Stimulated activated memory B cell treated with anti-CD40 and anti-IgM and Interleukin-4, amounts not matched to agents 10 μg/mL and 1 μg/mL and 100 μg/mL, for 72 hours (primary cell): ENCODE measurements at regions not wholly inside any gene's neighbourhood (a gene's known extent, or its start where the extent isn't known, plus 50 kb on each side); places are given as distances from the start of the nearest gene placed in this dataset.

ENCODE experiments used
- ATAC-seq: fragments of 150-1000 bp; cut with Tn5 transposase; 2 replicates; pipeline ENCODE4 v1.10.0; 2021
- H3K27ac Mint-ChIP-seq: one replicate; pipeline ENCODE4 v1.8.0; 2022; ENCODE audit warnings: mild to moderate bottlenecking, mixed read lengths
- H3K27me3 Mint-ChIP-seq: one replicate; pipeline ENCODE4 v1.8.0; 2022; ENCODE audit warnings: mixed read lengths
- H3K36me3 Mint-ChIP-seq: one replicate; pipeline ENCODE4 v1.8.0; 2022; ENCODE audit warnings: mixed read lengths
- H3K4me1 Mint-ChIP-seq: one replicate; pipeline ENCODE4 v1.8.0; 2022; ENCODE audit warnings: mixed read lengths
- H3K4me3 Mint-ChIP-seq: one replicate; pipeline ENCODE4 v1.8.0; 2022; ENCODE audit warnings: mild to moderate bottlenecking, moderate library complexity, mixed read lengths
- H3K9me3 Mint-ChIP-seq: one replicate; pipeline ENCODE4 v1.8.0; 2022; ENCODE audit warnings: mixed read lengths

- Mint-ChIP-seq H3K27me3 (no peaks in the 10 kb centered on the region), H3K27ac (no peak overlapping the region), H3K9me3 (no peaks in the 10 kb centered on the region), H3K36me3 (no peaks in the 10 kb centered on the region), H3K4me1 (no peaks in the 10 kb centered on the region), H3K4me3 (no peak overlapping the region)
- no peak for ATAC-seq
These were observed 324.4 kb downstream of the CENPC start for GRCh38 chr4:67220861-67221260.

GRCh38 chr4:67218883-67219282 is 326.4 kb downstream of the CENPC start:
- Mint-ChIP-seq H3K4me3 (no peak overlapping the region), H3K36me3 (no peaks in the 10 kb centered on the region)
- no peak for ATAC-seq

GRCh38 chr4:67207941-67208441 is 337.3 kb downstream of the CENPC start:
- H3K4me3 Mint-ChIP-seq, result no peak overlapping the region
- peaks cover 8% of the 10 kb centered on the region for H3K9me3 Mint-ChIP-seq
- no peak for ATAC-seq
- H3K27me3 Mint-ChIP-seq, result no peaks in the 10 kb centered on the region
- H3K36me3 Mint-ChIP-seq, result no peaks in the 10 kb centered on the region
- no peaks in the 10 kb centered on the region for H3K4me1 Mint-ChIP-seq
- no peak overlapping the region for H3K27ac Mint-ChIP-seq

More at GRCh38 chr4:67218883-67219282, 326.4 kb downstream of the CENPC start:
- H3K4me1 Mint-ChIP-seq, result no peaks in the 10 kb centered on the region
- no peaks in the 10 kb centered on the region for H3K27me3 Mint-ChIP-seq
- no peaks in the 10 kb centered on the region for H3K9me3 Mint-ChIP-seq
- H3K27ac Mint-ChIP-seq, result no peak overlapping the region

- Mint-ChIP-seq H3K4me1 (no peaks in the 10 kb centered on the region), H3K36me3 (no peaks in the 10 kb centered on the region), H3K4me3 (no peak overlapping the region), H3K27me3 (no peaks in the 10 kb centered on the region), H3K9me3 (no peaks in the 10 kb centered on the region), H3K27ac (no peak overlapping the region)
- ATAC-seq, result no peak
These were observed 340.9 kb downstream of the CENPC start for GRCh38 chr4:67204441-67204840.

- Mint-ChIP-seq H3K4me1 (no peaks in the 10 kb centered on the region), H3K27me3 (no peaks in the 10 kb centered on the region), H3K4me3 (no peak overlapping the region), H3K9me3 (no peaks in the 10 kb centered on the region), H3K36me3 (no peaks in the 10 kb centered on the region), H3K27ac (no peak overlapping the region)
- no peak for ATAC-seq
These were observed 344.0 kb downstream of the CENPC start for GRCh38 chr4:67201334-67201733.

- Mint-ChIP-seq H3K36me3 (no peaks in the 10 kb centered on the region), H3K4me3 (no peak overlapping the region), H3K4me1 (no peaks in the 10 kb centered on the region), H3K27me3 (no peaks in the 10 kb centered on the region), H3K27ac (no peak overlapping the region), H3K9me3 (no peaks in the 10 kb centered on the region)
- no peak for ATAC-seq
These were observed 346.6 kb downstream of the CENPC start for GRCh38 chr4:67198727-67199126.

GRCh38 chr4:67167849-67168248 is 377.5 kb downstream of the CENPC start:
- no peaks in the 10 kb centered on the region for H3K4me1 Mint-ChIP-seq
- no peaks in the 10 kb centered on the region for H3K36me3 Mint-ChIP-seq
- ATAC-seq, result no peak
- no peaks in the 10 kb centered on the region for H3K27me3 Mint-ChIP-seq
- no peak overlapping the region for H3K4me3 Mint-ChIP-seq
- no peak overlapping the region for H3K27ac Mint-ChIP-seq
- H3K9me3 Mint-ChIP-seq, result peaks cover 2% of the 10 kb centered on the region

- ATAC-seq, result no peak
- no peaks in the 10 kb centered on the region for H3K9me3 Mint-ChIP-seq
- no peak overlapping the region for H3K27ac Mint-ChIP-seq
- no peak overlapping the region for H3K4me3 Mint-ChIP-seq
- H3K36me3 Mint-ChIP-seq, result no peaks in the 10 kb centered on the region
- no peaks in the 10 kb centered on the region for H3K27me3 Mint-ChIP-seq
- H3K4me1 Mint-ChIP-seq, result no peaks in the 10 kb centered on the region
These were observed 382.6 kb downstream of the CENPC start for GRCh38 chr4:67162690-67163089.

- no peaks in the 10 kb centered on the region for H3K27me3 Mint-ChIP-seq
- H3K36me3 Mint-ChIP-seq, result no peaks in the 10 kb centered on the region
- H3K4me1 Mint-ChIP-seq, result no peaks in the 10 kb centered on the region
- H3K27ac Mint-ChIP-seq, result no peak overlapping the region
- ATAC-seq, result no peak
- H3K9me3 Mint-ChIP-seq, result no peaks in the 10 kb centered on the region
- no peak overlapping the region for H3K4me3 Mint-ChIP-seq
These were observed 384.0 kb downstream of the CENPC start for GRCh38 chr4:67161311-67161710.

GRCh38 chr4:67160394-67160793 is 384.9 kb downstream of the CENPC start:
- Mint-ChIP-seq H3K27ac (no peak overlapping the region), H3K4me1 (no peaks in the 10 kb centered on the region), H3K27me3 (no peaks in the 10 kb centered on the region), H3K9me3 (no peaks in the 10 kb centered on the region), H3K36me3 (no peaks in the 10 kb centered on the region), H3K4me3 (no peak overlapping the region)
- ATAC-seq, result peak; percentile 16

- ATAC-seq, result no peak
These were observed 386.6 kb downstream of the CENPC start for GRCh38 chr4:67158666-67159065.

GRCh38 chr4:67152976-67153375 is 392.3 kb downstream of the CENPC start:
- H3K4me3 Mint-ChIP-seq, result no peak overlapping the region
- H3K4me1 Mint-ChIP-seq, result no peaks in the 10 kb centered on the region
- no peaks in the 10 kb centered on the region for H3K9me3 Mint-ChIP-seq
- H3K27me3 Mint-ChIP-seq, result no peaks in the 10 kb centered on the region
- H3K27ac Mint-ChIP-seq, result no peak overlapping the region
- no peaks in the 10 kb centered on the region for H3K36me3 Mint-ChIP-seq
- no peak for ATAC-seq

More at GRCh38 chr4:67158666-67159065, 386.6 kb downstream of the CENPC start:
- Mint-ChIP-seq H3K4me3 (no peak overlapping the region), H3K27ac (no peak overlapping the region), H3K36me3 (no peaks in the 10 kb centered on the region), H3K9me3 (no peaks in the 10 kb centered on the region), H3K27me3 (no peaks in the 10 kb centered on the region), H3K4me1 (no peaks in the 10 kb centered on the region)

GRCh38 chr4:67151376-67152343 is 393.6 kb downstream of the CENPC start:
- ATAC-seq, result no peak
- Mint-ChIP-seq H3K27me3 (no peaks in the 10 kb centered on the region), H3K4me1 (no peaks in the 10 kb centered on the region), H3K9me3 (no peaks in the 10 kb centered on the region), H3K4me3 (no peak overlapping the region), H3K36me3 (no peaks in the 10 kb centered on the region), H3K27ac (no peak overlapping the region)

GRCh38 chr4:67141586-67141985 is 403.7 kb downstream of the CENPC start:
- Mint-ChIP-seq H3K27me3 (no peaks in the 10 kb centered on the region), H3K36me3 (no peaks in the 10 kb centered on the region), H3K4me1 (no peaks in the 10 kb centered on the region), H3K27ac (no peak overlapping the region), H3K4me3 (no peak overlapping the region), H3K9me3 (no peaks in the 10 kb centered on the region)
- no peak for ATAC-seq

GRCh38 chr4:67134616-67135015 is 410.7 kb downstream of the CENPC start:
- no peak for ATAC-seq
- peaks cover 8% of the 10 kb centered on the region for H3K9me3 Mint-ChIP-seq
- H3K27me3 Mint-ChIP-seq, result no peaks in the 10 kb centered on the region
- no peak overlapping the region for H3K27ac Mint-ChIP-seq
- H3K4me3 Mint-ChIP-seq, result no peak overlapping the region
- no peaks in the 10 kb centered on the region for H3K4me1 Mint-ChIP-seq
- no peaks in the 10 kb centered on the region for H3K36me3 Mint-ChIP-seq

GRCh38 chr4:67133162-67133561 is 412.1 kb downstream of the CENPC start:
- H3K27ac Mint-ChIP-seq, result no peak overlapping the region
- H3K27me3 Mint-ChIP-seq, result no peaks in the 10 kb centered on the region
- H3K4me1 Mint-ChIP-seq, result no peaks in the 10 kb centered on the region
- ATAC-seq, result no peak
- H3K36me3 Mint-ChIP-seq, result no peaks in the 10 kb centered on the region
- no peak overlapping the region for H3K4me3 Mint-ChIP-seq
- peaks cover 8% of the 10 kb centered on the region for H3K9me3 Mint-ChIP-seq
